ENCODE measurements at regions not wholly inside any gene's neighbourhood (a gene's known extent, or its start where the extent isn't known, plus 50 kb on each side); places are given as distances from the start of the nearest gene placed in this dataset.
"Not testable (repeated sequence)": the region's sequence is repeated elsewhere in the genome, so short reads cannot be mapped to it uniquely, and the experiment has no call there.

GRCh38 chr1:143326662-143327061 lies 645.1 kb downstream of the FAM72C start:
- H3K36me3 Mint-ChIP-seq; H3K9me3 Mint-ChIP-seq; ATAC-seq; DNase-seq (ENCODE audit: low spot score in 2 of 2); H3K27ac Mint-ChIP-seq: not testable (repeated sequence)

GRCh38 chr1:143311154-143311553 lies 660.6 kb downstream of the FAM72C start:
- not testable (repeated sequence) for ATAC-seq; DNase-seq (ENCODE audit: low spot score in 2 of 2)
- peaks cover 27 to 28% of the 10 kb centered on the region in 2 donors for H3K9me3 Mint-ChIP-seq
- peaks cover 12 to 25% of the 10 kb centered on the region in 2 donors for H3K36me3 Mint-ChIP-seq
- H3K27ac Mint-ChIP-seq = peak overlapping the region in 1 of 2 donors; percentile 70

Data from activated naive CD4-positive, alpha-beta T cell treated with anti-CD3 and anti-CD28 coated beads, Interleukin-2, amount 50 U/mL, for 72 hours (primary cell).